ENCODE measurements at regions not wholly inside any gene's neighbourhood (a gene's known extent, or its start where the extent isn't known, plus 50 kb on each side); places are given as distances from the start of the nearest gene placed in this dataset.
"Not testable (repeated sequence)": the region's sequence is repeated elsewhere in the genome, so short reads cannot be mapped to it uniquely, and the experiment has no call there.

GRCh38 chr5:57972099-57972498 is 487.8 kb downstream of the PLK2 start:
- TF ChIP-seq CTCF (IDR thresholded peaks at IDR 0.05; ENCODE audit: low read depth, low read length, poor library complexity, severe bottlenecking); EZH2phosphoT487 (IDR thresholded peaks at IDR 0.05; ENCODE audit: borderline replicate concordance, low read length): not testable (repeated sequence)

Data from DOHH2 (cell line).